ENCODE measurements at regions not wholly inside any gene's neighbourhood (a gene's known extent, or its start where the extent isn't known, plus 50 kb on each side); places are given as distances from the start of the nearest gene placed in this dataset.

DNA sequence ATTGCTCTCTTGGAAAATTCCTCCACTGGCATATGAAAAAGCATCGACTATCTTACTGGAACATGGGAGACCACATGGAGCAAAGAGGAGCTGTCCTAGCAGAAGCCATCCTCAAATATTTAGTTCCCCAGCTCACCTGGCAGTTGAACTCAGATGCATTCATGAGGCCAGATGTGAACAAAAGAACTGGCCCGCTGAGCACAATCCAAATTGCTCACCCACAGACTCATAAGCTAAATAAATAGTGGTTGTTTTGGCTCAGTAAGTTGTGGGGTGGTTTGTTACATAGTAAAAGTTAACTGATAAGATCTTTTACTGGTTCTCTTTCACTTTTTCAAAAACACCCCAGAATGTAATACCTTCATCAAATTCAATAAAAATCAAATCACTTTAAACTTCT is 108.6 kb upstream of the CWC22 start:
- no peak for DNase-seq

DNA sequence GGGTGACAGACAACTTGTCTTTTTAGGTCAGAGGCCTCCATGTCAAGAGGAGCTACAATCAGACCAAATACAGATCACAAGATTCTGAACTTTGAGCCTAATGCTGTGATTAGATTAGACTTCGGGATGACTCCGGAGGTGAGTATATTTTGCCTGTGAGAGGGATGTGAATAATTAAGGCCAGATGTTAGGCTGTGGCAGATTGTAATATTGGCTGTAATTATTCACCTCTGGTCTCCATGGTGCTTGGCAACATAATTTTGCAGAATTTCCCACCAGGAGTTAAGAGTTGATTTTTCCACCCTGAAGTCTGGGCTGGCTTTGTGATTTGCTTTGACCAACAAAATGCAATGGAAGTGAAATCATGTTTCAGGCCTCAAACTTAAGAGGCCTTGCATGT is 108.2 kb upstream of the CWC22 start:
- no peak for DNase-seq

DNA sequence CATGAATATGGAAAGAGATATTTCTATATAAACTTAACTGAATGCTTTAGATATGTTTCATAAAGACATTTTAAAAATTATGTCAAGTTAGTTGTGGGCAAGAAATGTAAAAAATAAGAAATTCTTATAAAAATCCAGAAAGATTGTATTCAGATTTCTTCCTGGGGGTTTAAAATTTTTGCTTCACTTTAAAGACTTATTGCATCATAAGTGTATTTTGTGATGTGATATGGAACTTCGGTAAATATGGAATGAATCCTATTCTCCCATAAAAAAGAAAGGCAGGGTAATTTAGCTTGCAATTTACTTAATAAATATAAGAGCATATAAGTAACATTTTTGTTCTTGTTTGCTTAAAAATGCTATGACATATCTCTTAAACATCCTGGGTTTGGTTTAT is 104.8 kb upstream of the CWC22 start:
- no peak for DNase-seq

DNA sequence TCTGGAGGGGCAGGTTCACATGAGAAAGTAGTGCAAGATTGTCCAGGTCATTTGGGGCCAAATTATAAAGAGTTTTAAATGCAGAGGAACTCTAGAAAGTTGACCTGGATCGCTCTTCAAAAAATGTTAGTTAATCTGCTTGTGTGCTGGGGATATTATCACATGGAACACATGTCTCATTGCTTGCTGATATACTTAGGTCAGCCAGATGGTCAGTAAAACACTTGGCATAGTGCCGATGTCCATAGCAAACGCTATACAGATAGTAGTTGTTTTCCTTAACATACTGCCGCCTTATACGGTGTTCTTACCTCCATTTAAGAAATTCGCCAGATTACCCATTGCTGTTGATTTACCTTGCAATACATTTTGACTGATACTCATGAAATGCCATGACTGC is 103.4 kb upstream of the CWC22 start:
- no peak for DNase-seq

DNA sequence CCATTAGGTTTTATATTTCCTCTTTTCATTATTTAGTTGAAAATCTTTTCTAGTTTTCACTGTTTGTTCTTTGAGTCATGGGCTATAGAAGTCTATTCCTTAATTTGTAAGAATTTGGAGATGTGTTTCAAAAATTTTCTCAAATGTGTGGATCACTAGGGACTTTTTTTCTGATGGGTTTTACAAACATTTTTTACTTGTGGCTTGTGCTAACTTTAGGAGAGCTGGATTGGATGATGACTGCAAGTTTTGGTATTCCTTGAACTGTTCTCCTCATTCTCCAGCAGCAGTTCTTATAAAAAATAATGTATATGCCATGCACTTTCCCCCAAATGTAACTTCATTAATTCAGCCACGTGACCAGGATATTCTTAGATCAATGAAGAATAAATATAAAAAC is 94.7 kb upstream of the CWC22 start:
- DNase-seq, result no peak

DNA sequence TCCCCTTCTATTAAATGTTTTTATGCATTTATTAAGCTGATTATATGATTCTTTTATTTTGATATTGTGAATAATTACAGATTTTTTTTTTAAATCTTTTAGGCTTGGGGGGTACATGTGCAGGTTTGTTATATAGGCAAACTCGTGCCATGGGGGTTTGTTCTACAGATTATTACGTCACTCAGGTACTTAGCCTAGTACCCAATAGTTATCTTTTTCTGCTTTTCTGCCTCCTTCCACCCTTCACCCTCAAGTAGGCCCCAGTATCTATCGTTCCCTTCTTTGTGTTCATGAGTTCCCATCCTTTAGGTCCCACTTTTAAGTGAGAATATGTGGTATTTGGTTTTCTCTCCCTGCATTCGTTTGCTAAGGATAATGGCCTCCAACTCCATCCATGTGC is 92.2 kb upstream of the CWC22 start:
- DNase-seq, result no peak

DNA sequence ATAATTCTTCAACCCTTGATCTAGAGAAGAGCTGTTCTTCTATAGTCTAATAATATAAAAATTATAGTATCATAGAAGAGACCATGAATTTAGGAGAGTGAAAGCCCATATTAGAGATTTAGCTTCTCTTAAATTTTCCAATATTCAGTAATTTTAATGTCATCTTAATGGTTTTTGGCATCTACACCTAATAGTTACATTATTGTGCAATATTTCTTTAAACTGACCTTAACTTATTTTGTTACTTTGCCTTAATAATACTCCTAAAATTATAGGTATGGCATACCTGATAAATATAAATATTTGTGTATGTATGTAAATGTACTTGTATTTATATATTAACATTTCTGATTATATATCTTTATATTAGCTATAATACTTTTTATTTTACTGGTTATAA is 78.0 kb upstream of the CWC22 start:
- no peak for DNase-seq

DNA sequence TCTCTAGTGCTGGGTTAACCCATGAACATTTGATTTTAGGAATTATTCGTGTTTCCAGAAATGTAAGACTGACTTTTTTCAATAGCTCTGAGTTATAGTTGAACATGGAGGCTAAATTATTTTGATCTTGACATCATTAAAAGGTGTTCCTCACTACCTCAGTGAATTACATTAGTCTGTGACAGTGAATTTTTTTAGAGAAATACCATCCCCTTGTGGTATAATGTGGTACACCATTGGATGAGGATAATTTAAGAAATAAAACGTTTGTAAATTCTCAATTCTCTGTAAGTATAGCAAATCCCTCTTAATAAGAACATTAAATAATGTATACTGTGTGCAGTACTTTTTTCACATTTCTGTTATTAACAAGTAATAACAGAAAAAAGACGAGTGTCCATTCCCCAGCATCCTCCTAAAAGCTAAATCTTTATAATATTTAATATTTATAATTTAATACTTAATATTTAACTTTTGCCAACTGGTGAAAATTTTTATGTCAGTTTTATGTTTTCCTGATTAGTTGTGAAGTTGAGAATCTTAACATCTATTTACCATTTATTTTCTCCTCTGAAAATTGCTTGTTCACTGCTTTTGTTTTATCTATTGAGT is 70.3 kb upstream of the CWC22 start:
- DNase-seq, result peak; percentile 56 to 67

DNA sequence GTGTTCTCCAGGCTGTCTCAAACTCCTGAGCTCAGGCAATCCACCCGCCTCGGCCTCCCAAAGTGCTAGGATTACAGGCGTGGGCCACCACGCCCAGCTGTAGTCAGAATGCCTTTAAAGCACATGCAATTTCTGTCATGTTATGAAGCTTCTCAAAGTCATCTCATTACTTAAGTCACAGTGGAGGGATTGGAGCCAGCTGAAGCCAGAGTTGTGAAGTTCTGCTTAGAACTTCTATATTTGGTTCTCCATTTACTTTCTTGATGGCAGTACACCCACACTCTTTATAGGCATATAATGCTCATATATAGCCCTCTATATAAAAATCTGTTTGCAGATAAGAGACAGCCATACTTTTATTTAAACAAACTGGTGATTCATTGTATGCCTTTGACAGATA is 68.8 kb upstream of the CWC22 start:
- no peak for DNase-seq

DNA sequence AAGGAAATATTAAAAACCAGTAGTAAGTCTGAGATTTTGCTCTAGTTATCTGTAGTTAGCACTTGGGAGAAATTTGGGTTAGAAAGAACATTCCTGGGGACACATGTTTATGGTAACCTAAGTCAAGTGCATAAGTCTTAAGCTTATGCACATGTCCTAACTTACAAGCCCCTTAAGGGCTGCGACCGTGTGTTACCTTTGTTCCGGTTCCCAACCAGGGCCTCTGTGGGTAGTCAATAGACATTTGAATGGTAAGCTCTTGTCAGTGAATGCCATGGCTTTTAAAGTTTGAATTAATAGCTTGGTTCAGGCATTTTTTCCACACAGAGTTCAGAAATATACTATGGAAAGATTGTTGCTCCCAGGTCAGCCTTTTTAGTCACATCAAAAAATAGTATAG is 64.7 kb upstream of the CWC22 start:
- no peak for DNase-seq

DNA sequence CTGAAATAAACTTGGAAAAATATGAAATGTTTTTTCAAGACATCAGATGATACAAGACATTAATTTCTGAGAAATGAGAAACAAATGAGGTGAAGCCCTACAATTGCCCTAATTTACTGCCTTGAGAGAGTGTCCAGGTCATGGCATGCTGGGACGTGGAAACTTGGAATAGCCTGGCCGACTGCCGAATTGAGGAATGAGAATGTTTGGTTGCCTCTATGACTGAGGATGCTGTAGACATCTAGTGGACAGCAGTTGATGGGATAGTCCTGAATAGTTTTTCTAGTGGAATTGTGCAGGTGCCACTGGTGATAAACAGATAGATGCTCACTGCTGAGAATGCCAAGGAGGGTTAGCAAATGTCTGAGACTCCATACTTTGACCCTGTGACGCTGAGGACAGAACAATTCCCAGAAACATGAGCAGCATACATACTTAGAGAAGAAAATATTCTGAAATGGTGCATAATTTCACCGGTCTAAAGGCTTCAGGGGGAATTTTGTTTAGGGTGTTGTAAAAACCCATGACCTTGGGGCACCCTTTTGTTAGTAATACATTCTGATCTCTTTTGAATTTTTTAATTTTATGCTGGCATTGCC is 56.5 kb upstream of the CWC22 start:
- no peak for DNase-seq

DNA sequence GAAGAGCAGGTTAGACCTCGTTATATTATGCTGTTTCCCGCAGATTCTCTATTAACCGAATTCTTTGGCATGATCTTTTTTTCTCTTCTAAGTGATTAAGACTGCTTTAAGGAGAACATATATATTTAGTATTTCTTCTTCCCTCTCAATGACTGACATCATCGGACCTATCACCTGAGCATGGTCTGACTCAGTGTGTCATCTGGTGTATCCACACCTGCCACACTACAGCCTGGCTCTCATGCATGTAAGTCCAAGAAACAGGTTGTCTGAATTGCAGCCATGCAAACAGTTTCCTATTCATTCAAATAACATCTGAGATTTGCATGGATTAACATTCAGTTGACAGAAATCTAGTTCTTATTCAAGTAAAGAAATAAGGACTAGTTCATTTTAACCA is 55.1 kb upstream of the CWC22 start:
- DNase-seq, result no peak

DNA sequence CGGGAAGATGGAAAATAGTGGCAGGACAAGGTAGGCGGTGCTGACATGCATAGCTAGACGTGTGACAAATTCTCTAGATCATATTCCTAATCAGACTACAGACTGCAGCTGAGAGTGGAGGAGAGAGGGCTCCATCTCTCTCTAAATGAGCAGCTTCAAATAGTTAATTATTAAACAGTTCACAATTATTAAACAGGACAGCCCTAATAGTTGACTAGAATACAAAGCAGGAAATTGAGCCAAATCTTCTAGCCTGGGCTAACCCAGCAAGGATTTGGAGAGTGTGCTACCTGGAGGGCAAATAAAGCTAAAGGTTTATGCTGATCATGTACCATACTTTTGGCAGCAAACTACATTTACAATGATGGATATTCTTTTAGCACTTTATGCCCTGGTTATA is 54.4 kb upstream of the CWC22 start:
- DNase-seq, result no peak

DNA sequence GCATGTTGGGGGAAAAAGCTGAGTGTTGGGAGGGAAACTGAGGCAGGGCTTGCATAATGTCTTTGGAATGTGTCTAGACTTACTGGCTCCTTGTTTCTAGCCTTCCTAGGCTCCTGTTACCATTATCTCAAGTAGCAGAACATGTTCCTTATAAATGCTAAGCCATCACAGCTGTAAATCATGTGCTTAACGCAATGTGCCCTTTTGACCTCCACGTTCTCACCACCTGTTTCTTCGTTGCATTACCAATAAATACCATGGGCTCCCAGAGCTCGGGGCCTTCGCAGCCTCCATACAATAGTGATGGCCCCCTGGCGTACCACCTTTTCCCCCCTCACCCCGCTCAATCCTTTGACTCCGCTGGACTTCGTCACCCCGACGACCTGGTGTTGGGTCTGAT is 54.0 kb upstream of the CWC22 start:
- DNase-seq, result no peak

DNA sequence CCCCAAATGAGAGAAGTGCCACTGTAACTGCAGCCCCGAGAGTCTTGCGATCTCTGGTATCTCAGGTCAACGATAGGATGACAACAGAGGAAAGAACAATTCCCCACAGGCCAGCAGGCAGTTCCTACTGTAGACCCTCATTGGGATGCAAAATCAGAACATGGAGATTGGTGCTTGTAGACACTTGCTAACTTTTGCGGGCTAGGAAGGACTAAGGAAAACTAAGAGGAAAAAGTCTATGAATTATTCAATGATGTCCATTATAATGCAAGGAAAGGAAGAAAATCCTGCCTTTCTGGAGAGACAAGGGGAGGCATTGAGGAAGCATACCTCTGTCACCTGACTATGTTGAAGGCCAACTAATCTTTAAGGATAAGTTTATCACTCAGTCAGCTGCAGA is 51.9 kb upstream of the CWC22 start:
- DNase-seq, result no peak

DNA sequence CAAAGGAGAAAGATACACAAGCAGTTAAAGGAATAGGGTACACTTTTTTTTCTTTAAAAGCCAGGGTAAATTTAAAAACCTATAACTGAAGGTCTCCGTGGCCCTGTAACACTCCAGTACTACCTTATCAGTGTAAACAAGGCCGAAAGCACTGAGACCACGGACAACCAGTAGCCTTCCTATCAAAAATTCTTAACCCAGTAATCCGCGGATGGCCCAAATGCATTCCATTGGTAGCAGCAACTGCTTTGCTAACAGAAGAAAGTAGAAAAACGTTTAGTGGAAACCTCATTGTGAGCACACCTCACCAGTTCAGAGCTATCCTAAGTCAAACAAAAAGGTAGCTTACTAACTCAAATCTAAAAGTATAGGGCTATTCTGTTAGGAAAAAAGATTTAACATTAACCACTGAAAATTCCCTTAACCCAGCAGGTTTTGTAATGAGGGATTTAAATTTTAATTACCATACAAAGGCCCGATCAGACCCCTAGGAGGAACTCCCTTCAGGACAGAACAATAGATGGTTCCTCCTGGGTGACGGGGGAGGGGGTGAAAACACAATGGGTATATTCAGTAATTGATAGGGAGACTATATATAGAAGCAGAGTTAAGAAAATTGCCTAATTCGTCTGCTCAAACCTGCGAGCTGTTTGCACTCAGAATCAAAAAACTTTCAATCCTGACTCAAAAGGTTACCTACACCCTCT is 50.8 kb upstream of the CWC22 start:
- no peak for DNase-seq

Measured in Kasumi-1 (cell line).